ENCODE measurements at regions not wholly inside any gene's neighbourhood (a gene's known extent, or its start where the extent isn't known, plus 50 kb on each side); places are given as distances from the start of the nearest gene placed in this dataset.

- no peak for DNase-seq
Observed at GRCh38 chr17:77867308-77867781, 91.2 kb upstream of the TNRC6C start.

- no peak for DNase-seq
Observed at GRCh38 chr17:77867976-77868713, 90.4 kb upstream of the TNRC6C start.

- DNase-seq, result no peak
Observed at GRCh38 chr17:77869041-77869599, 89.4 kb upstream of the TNRC6C start.

- no peak for DNase-seq
Observed at GRCh38 chr17:77869665-77870132, 88.8 kb upstream of the TNRC6C start.

GRCh38 chr17:77872199-77872598 is 86.3 kb upstream of the TNRC6C start:
- no peak for DNase-seq

GRCh38 chr17:77872714-77873499 is 85.6 kb upstream of the TNRC6C start:
- DNase-seq, result no peak

- no peak for DNase-seq
Observed at GRCh38 chr17:77873500-77874302, 84.8 kb upstream of the TNRC6C start.

- no peak for DNase-seq
Observed at GRCh38 chr17:77874303-77875050, 84.0 kb upstream of the TNRC6C start.

GRCh38 chr17:77875051-77875780 is 83.3 kb upstream of the TNRC6C start:
- DNase-seq, result peak; percentile 76

- no peak for DNase-seq
Observed at GRCh38 chr17:77875881-77876509, 82.5 kb upstream of the TNRC6C start.

- DNase-seq, result no peak
Observed at GRCh38 chr17:77877036-77877435, 81.5 kb upstream of the TNRC6C start.

GRCh38 chr17:77877646-77878355 is 80.7 kb upstream of the TNRC6C start:
- no peak for DNase-seq

GRCh38 chr17:77879226-77879895 is 79.1 kb upstream of the TNRC6C start:
- DNase-seq, result no peak

- no peak for DNase-seq
Observed at GRCh38 chr17:77879896-77880280, 78.6 kb upstream of the TNRC6C start.

- no peak for DNase-seq
Observed at GRCh38 chr17:77880711-77881450, 77.6 kb upstream of the TNRC6C start.

GRCh38 chr17:77881545-77881944 is 77.0 kb upstream of the TNRC6C start:
- DNase-seq, result peak; percentile 89

- no peak for DNase-seq
Observed at GRCh38 chr17:77882040-77882439, 76.5 kb upstream of the TNRC6C start.

- no peak for DNase-seq
Observed at GRCh38 chr17:77882481-77883212, 75.9 kb upstream of the TNRC6C start.
